NCI-H82 treated with DMSO at 0.1 percent for 48 hours (cell line): ENCODE measurements at regions not wholly inside any gene's neighbourhood (a gene's known extent, or its start where the extent isn't known, plus 50 kb on each side); places are given as distances from the start of the nearest gene placed in this dataset.
A peak's percentile ranks its signal among the peaks of the same experiment; 100 is the strongest.
"Not testable (repeated sequence)": the region's sequence is repeated elsewhere in the genome, so short reads cannot be mapped to it uniquely, and the experiment has no call there.

Source experiments
- DNase-seq: peaks from one replicate; lab custom pipeline; 2025; ENCODE audit not compliant: unreplicated experiment; lab: John Stamatoyannopoulos, UW

DNA sequence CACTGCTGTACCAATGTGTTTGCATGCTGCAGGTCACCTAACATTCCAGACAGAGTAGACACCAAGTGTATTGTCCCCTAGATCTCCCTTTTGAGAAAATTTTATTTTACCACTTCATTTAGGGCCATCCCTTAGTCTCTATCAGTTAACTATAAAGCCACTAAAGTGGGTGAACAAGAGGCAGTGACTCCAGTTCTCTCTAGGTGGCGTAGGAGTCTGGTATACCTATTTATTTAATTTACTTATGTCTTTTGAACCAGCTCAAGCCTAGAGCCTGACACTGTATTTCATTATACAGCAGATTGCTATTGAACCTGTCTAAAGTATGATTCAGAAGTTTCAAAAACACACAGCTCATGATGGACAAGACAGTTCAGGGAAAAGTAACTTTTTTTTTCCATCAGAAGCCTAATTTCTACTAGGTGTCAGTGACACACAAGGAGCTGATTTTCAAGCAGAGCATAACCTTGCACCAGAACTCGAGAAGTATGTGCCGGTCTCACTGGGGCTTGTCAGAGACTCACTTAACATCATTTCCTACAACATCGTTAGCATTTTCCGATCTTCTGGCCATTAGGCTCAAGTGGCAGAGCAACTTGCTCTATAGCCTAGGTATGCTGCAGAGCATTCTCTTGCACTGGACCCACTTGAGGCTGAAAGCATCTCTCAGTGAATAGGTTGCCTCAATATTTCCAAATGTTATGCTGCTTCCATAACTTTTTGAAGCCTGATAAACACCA, 175.4 kb downstream of the CDC14C start:
- no peak for DNase-seq

DNA sequence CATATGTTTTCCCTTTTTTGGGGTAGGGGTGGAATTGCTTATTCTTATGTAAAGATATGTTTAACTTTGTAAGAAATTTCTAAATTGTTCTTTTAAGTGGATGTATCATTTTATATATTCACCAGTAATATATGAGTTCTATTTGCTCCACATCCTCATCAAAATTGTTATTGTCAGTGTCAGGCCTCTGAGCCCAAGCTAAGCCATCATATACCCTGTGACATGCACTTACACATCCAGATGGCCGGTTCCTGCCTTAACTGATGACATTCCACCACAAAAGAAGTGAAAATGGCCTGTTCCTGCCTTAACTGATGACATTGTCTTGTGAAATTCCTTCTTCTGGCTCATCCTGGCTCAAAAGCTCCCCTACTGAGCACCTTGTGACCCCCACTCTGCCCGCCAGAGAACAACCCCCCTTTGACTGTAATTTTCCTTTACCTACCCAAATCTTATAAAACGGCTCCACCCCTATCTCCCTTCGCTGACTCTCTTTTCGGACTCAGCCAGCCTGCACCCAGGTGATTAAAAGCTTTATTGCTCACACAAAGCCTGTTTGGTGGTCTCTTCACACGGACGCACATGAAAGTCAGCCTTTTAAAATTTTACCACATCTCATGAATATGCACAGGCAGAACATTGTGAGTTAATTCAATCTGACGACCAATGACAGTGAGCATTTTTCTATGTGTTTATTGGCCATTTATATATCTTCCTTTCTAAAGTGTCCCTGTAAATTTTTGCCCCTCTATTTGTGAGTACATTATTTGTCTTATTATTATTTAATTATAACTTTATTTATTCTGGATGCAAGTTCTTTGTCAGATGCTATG, 176.8 kb downstream of the CDC14C start:
- not testable (repeated sequence) for DNase-seq

DNA sequence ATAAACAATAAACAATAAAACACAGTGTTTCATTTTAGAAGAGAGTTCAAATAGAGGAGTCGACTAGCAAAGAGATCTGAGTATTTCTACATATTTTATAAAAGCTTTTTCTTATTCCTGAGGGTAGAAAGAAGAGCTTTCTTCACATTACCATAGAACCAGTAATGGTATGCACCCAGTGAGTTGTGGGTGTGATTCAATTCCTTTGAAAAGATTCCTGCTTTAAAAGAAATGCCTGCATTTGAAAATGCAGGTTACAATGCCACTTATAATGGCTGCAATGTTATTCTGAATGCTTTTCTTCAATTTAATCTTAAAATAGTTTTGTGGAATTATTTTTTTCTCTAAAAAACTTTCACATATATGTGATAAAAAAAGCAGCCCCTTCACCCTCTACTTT, 178.1 kb downstream of the CDC14C start:
- DNase-seq: no peak

DNA sequence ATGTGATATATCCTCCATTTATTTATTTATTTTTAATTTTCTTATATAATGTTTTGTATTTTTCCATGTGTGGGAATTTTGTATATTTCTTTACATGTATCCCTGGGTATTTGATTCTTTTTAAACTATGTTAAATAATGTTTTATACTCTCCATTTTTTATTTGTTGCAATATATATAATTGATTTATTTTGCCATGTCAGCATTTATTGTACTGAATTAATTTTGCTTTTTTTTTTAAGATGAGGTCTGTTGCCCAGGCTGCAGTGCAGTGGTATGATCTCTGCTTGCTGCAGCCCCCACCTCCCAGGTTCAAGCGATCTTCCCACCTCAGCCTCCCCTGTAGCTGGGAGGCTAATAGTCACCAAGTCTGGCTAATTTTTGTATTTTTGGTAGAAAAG, 187.4 kb downstream of the CDC14C start:
- DNase-seq: no peak

DNA sequence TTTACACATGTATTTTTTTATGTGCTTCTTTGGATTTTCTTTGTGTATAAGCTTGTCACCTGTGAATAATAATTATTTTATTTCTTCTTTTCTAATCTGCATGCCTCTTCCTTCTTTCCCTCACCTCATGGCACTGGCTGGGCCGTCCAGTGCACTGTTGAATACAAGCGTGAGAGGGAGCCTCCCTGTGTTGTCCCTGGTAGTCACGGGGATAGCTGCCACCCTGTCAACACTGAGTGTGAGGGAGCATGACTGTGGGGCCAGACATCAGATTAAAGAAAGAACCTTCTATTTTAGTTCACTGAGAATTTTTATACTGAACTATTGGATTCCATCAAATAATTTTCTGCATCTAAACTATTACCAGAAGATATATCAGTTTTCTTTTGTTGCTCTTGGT, 187.9 kb downstream of the CDC14C start:
- no peak for DNase-seq

DNA sequence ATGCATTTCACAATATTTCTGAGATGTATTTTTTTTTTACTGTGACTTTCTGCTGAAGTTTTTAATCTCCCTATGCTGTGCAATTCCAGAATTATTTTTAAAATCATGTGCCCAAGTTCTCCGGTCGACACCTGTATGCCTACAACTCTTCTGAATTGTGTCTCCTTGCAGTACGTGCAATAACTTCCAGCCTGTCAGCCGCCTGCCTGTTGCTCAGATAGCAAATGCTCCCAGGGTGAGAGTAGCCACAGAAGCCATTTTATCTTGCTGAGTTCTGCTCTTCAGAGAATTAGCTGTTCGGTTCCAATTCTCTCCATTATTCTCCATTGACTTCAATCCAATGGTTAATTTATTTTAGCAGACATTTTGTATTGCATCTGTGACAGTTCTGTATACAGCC, 188.3 kb downstream of the CDC14C start:
- no peak for DNase-seq

DNA sequence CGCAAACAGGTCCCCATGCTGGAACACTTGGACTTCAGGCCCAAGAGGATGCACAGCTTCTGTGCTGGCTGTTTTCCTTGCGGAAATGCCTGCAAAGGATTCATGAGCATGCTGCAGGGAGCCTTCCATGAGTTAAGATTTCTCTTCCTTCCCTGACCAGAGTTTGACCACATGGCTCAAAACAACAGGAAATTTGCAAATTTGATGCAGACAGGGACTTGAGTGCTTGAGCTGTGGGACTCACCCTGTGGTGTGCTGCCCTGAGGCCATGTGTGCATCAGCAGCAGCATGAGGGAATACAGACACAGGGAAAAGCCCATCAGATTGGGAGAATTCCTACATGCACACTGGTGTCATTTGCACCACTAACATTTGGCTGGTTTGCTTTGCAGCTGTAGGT, 195.4 kb downstream of the CDC14C start:
- DNase-seq: no peak

DNA sequence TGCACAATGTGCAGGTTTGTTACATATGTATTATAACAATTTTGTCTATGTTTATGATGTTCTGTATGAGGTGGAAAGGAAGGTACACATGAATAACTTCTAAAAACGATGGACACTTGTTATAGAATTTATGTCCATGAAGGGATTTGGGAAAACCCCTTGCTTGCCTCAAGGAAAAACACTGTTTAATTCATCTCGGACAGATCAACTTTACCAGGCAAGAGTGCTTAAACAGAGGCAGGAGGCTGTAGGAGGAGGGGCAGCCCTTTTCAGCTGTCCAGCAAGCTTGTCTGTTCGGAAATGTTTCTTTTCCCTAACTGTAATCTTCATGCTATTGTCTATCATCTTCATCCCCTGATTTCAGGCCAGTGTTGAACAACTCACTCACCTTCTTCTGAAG, 200.9 kb downstream of the CDC14C start:
- DNase-seq: no peak

DNA sequence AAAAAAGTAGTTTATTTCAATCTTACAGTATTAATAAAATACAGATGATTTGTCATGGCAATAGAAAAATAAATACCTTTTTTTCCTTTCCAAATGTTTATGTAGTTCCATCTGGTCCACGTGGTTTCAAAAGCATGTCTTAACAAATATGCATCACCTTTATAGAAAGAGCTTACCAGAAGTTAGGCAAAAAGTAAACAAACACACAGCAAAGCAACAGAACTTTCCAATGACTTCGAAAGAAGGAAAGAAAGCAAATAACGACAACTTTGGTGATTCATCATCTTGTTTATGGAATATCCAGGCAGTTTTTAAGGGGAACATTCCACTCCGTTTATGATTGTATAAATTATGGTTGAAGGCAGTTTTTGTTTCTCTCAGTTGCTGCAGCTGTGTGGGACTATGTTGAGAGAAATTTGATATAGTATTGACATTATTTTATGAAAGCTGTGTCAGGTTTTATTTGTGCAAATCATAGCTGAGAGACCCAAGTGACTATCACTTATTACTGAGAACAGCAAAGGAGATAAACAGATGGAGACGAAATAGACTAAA, 203.1 kb downstream of the CDC14C start:
- no peak for DNase-seq

DNA sequence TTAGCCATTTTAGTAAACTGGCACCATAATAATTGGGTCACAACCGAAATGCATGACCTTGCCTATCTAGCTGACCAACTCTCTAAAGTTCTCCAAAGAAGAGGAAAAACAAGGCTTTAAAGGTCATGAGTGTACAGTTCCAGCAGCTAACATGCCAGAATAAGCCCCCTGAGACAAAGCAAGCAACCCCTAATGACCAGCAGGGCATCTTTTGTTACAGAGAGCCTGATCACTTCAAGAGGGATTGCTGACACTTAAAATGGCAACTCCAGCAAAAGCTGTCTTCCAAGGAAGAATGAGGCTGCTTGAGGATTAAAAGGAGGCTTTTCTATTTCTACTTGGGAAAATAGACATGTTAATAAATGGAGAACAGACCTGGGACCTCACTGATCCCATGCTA, 213.6 kb downstream of the CDC14C start:
- no peak for DNase-seq

DNA sequence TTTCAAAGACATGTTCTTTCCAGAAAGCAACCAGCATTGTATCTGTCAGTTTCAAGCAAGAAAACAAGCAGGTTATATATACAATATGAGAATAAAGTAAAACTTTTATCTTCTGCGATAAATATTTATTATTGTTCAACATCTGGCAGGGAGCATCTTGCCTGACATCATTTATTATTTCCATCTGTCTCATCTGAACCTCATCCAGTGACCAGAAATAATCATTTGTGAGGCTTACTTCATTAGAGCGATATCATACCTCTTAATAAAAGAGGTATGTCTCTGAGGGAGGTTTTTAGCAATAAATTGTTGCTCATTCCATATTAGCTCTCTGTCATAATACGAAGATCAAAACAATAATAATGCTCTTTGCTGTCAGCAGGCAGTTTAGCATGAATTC, 226.1 kb downstream of the CDC14C start:
- no peak for DNase-seq

DNA sequence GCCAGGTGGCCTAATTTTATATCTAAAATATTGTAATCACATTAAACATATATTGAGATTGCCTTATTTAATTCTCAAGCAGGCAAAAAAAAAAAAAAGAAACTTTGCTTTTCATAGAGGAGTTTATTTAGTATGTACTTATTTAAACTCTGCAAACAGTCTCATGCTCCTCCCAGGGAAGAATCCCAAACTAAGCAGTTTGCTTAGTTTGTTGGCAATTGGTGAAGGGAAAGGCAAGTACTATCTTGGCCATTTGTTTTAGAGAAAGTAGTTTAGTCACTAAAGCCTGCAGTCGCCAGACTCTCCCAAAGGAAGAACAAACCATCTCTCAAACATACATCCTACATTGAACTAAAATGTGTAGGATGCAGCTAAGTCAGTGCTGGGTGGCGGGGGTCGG, 226.8 kb downstream of the CDC14C start:
- DNase-seq: no peak

DNA sequence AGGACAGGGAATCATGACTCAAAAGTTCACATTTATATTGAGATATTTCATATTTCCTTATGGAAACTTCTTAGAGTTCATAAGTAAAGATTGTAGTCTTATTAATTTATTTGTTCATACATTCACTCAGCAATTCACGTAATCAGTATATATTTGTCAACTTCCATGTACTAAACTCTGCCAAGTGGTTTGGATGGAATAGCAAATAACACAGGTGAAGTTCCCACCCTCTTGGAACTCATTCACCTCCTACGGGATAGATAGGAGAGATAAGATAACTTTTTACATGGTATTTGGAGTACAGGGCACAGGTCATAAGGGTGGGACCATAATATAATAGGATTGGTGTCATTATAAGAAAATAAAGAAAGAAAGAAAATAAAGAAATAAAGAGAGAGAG, 234.0 kb downstream of the CDC14C start:
- DNase-seq: no peak

DNA sequence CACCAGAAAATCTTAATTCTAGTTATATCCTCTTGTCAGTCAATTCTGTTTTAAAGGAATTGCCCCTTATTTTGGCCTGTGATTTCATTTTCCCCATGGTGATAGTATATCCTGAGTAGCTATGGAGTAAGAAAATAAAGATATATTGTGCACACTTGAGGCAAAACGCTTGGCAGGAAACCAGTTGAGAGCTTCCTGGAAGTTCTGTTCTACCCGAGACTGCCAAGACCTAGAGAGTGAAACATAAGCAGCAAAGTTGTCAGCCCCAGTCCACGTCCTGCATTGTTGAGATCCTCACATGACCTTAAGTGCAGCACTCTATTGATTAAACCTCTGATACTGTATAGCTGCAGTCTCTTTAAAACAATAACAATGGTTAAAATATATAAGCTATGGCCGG, 235.2 kb downstream of the CDC14C start:
- DNase-seq: no peak

DNA sequence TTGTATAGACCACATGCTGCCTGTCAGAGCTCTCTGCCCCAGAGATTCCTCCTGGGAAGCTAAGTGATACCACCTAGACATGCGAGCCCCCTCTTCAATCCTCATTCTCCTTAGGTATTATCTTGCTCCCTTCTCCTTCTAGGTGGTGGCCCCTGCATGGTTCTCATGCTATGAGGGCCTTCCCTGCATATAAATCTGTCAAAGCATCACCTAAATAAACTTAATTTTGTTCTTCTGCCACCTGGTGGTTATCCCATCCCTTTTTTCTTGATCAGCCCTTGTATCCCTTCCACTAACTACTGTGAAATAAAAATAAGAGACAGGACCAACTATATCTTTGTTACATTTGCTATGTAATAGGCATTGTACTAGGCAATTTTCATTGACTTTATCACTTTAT, 242.1 kb downstream of the CDC14C start:
- DNase-seq: peak; percentile 21

DNA sequence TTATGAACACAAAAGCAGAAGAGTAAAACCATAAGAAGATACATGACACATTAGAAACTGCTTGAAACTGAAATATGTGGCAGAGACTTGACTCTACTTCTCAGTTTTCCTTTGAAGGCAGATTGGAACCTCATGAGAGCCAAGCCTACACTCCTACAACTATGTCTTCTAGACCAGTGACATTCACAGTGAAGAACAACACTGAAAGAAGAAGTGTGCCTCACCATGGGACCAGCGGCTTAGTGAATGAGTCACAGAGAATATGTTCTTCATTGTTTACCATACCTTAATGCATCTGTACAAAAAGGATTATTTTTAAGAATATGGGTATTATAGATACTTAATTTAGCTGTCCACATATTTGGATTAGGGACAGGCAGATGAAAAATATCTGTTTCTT, 248.3 kb downstream of the CDC14C start:
- no peak for DNase-seq

DNA sequence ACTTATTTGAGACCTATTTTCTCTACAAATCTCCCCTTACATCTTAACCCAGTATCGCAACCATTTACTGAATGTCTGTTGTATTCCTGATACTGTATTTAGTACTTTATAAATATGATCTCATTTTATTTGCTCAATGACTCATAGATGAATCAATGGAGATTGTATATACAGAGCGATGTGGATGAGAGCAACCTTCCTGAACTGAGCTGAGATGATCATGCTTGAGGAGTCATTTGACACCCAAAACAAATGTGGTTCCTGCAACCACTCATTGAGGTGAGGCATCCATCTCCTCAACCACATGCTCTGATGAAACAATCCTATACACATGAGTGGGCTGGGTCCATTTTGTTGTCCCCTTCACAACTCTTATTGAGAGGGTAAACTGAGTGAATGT, 250.0 kb downstream of the CDC14C start:
- no peak for DNase-seq

DNA sequence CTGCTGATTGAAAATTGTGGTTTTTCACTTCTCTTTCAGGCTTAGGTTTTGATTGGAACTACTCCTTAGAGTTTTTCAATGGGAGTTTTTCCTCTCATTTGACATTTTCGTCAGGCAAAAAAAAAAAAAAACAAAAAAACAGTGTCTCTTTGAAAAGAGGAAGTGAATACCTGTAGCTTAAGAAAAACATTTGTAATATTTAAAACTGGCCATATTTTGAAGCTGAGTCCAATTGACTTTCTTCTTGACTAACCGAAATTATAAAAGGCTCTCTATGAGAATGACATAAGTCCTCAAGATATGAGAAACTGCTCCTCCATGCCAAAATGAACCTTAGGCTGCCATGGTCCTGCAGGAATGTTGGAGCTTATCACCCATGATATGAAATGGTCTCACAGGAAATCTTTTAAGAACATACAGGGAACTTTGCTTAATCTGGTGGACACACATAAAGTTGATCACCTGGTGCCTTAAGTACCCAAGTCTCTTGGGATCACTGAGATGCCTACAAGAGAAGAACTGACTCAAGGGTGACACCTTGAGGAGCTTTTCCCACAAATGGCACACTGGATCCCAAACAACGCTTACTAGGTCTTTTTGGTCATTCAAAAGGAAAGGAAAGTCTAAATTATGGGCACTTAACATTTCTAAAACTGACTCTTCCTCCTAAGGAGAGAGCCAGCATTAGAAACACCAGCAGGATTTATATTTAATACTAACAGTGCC, 263.4 kb downstream of the CDC14C start:
- no peak for DNase-seq

DNA sequence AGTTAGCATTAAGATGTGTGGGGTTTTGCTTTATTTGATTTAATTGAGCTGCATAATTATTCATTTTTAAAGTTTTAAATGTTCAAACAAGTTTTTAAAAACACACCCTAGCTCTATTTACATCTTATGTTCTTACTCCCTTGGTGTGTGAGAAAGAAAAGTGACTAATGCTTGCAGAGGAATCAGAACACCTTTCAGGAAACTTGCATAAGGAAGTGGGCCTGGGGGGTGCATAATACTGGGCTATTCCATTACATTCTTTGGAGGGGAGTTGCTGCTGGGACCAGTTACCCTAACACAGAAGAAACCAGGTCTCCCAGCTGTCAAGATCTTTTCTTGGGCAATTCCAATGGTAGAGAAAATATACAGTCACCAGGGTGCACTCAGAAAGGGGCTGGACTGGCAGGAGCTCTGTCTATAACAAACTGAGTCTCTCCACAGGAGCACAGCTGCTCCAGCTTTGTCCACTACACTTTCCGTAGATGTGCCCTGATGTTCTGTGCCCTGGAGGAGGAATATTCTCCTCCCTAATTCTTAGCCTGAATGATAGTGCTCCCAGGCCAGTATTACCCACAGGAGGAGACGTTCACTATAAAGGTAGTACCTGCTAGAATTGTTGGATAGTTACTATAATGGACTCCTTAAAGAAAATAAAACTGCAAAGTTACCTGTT, 304.2 kb downstream of the CDC14C start:
- no peak for DNase-seq

DNA sequence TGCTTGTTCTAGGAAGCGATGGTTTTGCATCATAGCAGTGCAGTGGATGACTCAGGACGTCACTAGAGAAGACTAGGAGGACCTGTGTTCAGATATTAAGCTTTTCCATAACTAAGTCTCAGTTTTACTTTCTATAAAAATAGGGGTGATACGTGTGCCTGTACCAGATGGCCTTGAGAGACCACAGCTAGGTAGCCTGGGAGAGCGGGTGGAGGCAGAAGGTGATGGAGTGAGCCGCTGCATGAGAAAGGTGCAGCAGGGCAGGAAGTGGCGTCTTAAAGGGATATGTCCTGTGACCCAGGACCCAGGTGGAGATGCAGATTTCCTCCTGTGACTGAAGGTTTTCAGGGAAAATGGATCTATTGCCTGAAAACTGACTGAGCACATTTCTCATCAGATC, 304.9 kb downstream of the CDC14C start:
- no peak for DNase-seq

DNA sequence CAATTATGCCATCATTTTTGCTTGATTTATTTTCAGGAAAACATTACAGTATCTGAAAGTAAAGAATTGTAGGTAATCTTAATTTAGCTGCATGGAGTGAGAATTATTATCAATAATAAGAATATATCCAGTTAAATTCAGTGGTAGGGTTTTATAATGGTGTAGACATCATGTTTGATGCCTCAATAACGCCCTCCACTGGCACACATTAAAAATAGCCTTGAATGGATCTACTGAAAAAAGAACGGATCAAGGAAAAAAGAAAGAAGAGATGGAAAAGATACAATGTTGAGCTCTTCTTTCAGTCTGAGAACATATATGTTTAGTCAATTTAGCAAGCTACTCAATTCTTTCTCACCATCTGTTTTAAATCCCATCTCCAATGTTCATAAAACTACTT, 319.2 kb downstream of the CDC14C start:
- DNase-seq: no peak
